ENCODE measurements at regions not wholly inside any gene's neighbourhood (a gene's known extent, or its start where the extent isn't known, plus 50 kb on each side); places are given as distances from the start of the nearest gene placed in this dataset.

DNA sequence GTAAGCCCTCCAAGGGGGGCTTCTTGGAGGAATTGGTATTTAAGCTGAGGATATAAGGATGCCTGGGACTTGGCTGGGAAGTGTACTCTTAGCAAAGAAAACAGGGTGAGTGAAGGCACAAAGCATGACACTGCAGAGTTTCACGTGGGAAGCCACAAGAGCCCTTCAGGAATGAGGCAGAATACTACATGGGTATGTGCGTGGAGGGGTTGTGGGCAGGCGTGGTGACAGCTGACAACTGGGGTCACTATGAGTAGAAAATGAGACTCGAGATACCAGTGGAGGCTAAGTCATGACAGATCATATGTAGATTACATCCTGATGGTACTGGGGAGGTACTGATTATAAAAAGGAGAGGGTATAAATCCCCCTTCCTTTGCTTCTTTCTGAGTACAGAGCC is 78.1 kb upstream of the XYLT1 start:
- Mint-ChIP-seq H3K4me1 (ENCODE audit: low read depth) (no peaks in the 10 kb centered on the region), H3K36me3 (ENCODE audit: low read depth) (no peaks in the 10 kb centered on the region), H3K27me3 (ENCODE audit: insufficient read depth) (peaks cover 2% of the 10 kb centered on the region), H3K27ac (no peak overlapping the region), H3K9me3 (no peaks in the 10 kb centered on the region), H3K4me3 (no peak overlapping the region)
- intact Hi-C loops (cut with micrococcal nuclease), result no loop called here
- DNase-seq (ENCODE audit: low spot score), result no peak

DNA sequence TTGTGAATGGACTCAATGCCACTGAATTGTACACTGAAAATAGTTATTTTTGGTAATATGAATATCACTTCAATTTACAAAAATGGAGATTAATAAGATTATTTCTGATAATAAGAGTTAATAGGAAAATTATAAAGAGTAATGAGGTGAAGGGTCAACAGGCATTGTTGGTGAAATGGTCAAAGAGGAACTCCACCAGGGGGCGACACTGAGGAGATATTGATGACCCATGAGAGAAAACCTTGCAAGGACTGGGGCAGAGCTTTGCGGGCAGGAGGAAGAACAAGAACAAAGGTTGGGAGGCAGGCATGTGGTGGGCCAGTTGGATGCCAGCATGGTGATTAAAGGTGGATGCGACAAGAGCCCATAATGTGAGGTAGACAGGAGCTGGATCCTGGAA is 74.0 kb upstream of the XYLT1 start:
- H3K27ac Mint-ChIP-seq, result no peak overlapping the region
- no peak overlapping the region for H3K4me3 Mint-ChIP-seq
- DNase-seq (ENCODE audit: low spot score), result no peak
- H3K36me3 Mint-ChIP-seq (ENCODE audit: low read depth), result no peaks in the 10 kb centered on the region
- H3K9me3 Mint-ChIP-seq, result no peaks in the 10 kb centered on the region
- intact Hi-C loops (cut with micrococcal nuclease), result no loop called here
- H3K4me1 Mint-ChIP-seq (ENCODE audit: low read depth), result no peaks in the 10 kb centered on the region
- H3K27me3 Mint-ChIP-seq (ENCODE audit: insufficient read depth), result peaks cover 3% of the 10 kb centered on the region

DNA sequence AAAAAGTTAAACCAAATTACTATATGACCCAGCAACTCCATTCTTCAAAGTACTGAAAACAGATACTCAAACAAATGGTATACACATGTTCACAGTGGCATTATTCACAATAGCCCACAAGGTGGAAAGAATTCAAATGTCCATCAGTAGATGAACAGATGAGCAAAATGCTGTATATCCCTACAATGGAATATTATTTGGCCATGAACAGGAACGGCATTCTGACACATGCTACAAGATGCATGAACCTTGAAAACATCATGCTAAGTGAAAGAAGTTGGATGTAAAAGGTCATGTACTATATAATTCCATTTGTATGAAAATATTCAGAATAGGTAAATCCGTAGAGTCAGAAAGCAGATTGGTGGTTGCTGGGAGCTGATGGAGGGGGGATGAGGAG is 73.5 kb upstream of the XYLT1 start:
- H3K4me1 Mint-ChIP-seq (ENCODE audit: low read depth), result no peaks in the 10 kb centered on the region
- H3K27me3 Mint-ChIP-seq (ENCODE audit: insufficient read depth), result peaks cover 4% of the 10 kb centered on the region
- H3K4me3 Mint-ChIP-seq, result no peak overlapping the region
- no peak overlapping the region for H3K27ac Mint-ChIP-seq
- intact Hi-C loops (cut with micrococcal nuclease), result no loop called here
- H3K9me3 Mint-ChIP-seq, result no peaks in the 10 kb centered on the region
- DNase-seq (ENCODE audit: low spot score), result no peak
- H3K36me3 Mint-ChIP-seq (ENCODE audit: low read depth), result no peaks in the 10 kb centered on the region

DNA sequence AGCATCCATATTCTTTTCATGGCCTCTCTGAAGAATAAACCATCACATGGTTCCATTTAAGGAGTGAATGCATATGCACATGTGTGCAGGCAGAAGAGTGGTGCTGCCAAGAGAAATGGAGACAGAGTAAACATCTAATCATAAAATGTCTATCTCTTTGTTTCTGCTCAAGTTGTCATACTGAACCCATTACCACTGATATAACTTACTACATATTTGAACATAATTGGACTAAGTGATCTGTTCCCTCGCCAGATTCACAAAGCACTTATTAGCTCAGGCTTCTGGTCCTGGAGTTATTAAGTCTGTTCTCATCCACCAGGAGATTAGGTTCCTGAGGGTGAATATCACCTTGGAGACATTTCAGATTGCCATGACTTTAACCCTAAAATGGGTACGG is 72.3 kb upstream of the XYLT1 start:
- Mint-ChIP-seq H3K36me3 (ENCODE audit: low read depth) (no peaks in the 10 kb centered on the region), H3K9me3 (no peaks in the 10 kb centered on the region), H3K27ac (no peak overlapping the region), H3K4me3 (no peak overlapping the region), H3K4me1 (ENCODE audit: low read depth) (no peaks in the 10 kb centered on the region), H3K27me3 (ENCODE audit: insufficient read depth) (peaks cover 2% of the 10 kb centered on the region)
- intact Hi-C loops (cut with micrococcal nuclease), result no loop called here
- no peak for DNase-seq (ENCODE audit: low spot score)

DNA sequence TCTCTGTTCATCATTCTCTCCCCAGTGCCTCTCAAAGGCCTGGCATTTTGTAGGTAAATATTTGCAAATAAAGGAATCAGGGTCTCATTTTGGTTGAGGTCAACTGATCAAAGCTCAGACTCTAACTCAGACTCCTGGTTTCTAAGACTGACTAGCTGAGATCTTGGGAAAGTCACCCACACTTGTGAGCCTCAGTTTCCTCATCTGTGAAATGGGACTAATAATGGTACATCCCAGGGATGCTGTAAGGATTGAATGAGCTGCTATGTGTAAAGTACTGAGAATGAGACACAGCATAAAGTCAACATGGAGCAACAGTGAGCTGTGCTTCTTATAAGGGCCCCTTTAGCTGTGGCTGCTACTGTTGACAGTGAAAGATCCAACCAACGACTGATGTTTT is 70.6 kb upstream of the XYLT1 start:
- no peak for DNase-seq (ENCODE audit: low spot score)
- Mint-ChIP-seq H3K9me3 (no peaks in the 10 kb centered on the region), H3K27me3 (ENCODE audit: insufficient read depth) (peaks cover 7% of the 10 kb centered on the region), H3K4me1 (ENCODE audit: low read depth) (no peaks in the 10 kb centered on the region), H3K27ac (no peak overlapping the region), H3K4me3 (no peak overlapping the region), H3K36me3 (ENCODE audit: low read depth) (no peaks in the 10 kb centered on the region)
- intact Hi-C loops (cut with micrococcal nuclease), result no loop called here

DNA sequence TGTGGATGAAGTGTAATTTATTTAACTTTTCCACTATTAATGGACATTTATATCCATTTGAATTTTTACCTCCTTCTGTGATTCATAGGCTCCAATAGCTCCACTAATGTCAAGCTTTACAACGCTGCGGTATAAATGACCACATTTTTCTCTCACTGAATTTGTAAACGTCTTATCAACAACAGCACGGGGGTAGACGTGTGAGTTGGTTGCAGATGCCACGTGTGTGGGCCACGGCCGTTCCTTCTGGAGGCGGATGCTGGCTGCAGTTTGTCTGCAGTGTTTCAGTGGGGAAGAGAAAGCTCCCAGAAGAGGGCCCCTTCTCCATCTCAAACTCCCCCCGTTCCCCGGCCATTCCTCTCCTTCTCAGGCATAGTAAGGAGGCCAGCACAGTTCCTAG is 68.2 kb upstream of the XYLT1 start:
- no peak overlapping the region for H3K4me3 Mint-ChIP-seq
- intact Hi-C loops (cut with micrococcal nuclease), result no loop called here
- H3K27ac Mint-ChIP-seq, result no peak overlapping the region
- H3K4me1 Mint-ChIP-seq (ENCODE audit: low read depth), result no peaks in the 10 kb centered on the region
- no peaks in the 10 kb centered on the region for H3K36me3 Mint-ChIP-seq (ENCODE audit: low read depth)
- H3K9me3 Mint-ChIP-seq, result no peaks in the 10 kb centered on the region
- peaks cover 7% of the 10 kb centered on the region for H3K27me3 Mint-ChIP-seq (ENCODE audit: insufficient read depth)
- DNase-seq (ENCODE audit: low spot score), result no peak

DNA sequence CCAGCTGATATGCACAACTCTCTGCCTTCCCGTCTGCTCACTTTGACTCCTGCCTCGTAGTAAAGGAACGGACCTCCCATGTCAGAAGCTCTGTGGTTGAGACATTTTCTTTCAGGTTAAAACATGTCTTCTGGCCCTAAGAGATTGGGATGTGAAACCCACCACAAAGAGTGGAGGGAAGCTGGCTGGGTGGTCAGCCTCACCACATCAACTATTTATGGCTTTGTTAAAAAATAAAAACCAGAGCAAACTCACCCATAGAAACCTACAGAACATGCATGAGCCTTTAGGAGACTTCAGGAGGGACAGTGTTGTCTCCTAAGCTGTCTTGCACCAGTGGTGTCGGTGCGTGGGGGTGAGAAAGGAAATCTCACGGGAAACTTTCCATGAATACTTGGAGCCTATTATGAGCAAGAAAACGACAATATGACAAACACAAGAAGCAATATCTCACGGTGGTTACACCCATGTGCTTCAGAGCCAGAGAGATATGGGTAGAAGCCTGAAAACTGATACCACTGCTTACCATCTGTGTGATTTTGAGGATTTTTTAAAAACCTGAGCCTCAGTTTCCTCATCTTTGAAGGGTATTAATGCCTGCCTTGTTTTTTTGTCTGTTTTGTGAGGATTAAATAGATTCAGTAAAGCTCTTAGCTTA is 61.7 kb upstream of the XYLT1 start:
- H3K4me3 Mint-ChIP-seq, result no peak overlapping the region
- no peak for DNase-seq (ENCODE audit: low spot score)
- H3K4me1 Mint-ChIP-seq (ENCODE audit: low read depth), result peaks cover 18% of the 10 kb centered on the region
- peaks cover 5% of the 10 kb centered on the region for H3K27me3 Mint-ChIP-seq (ENCODE audit: insufficient read depth)
- no peak overlapping the region for H3K27ac Mint-ChIP-seq
- no peaks in the 10 kb centered on the region for H3K9me3 Mint-ChIP-seq
- H3K36me3 Mint-ChIP-seq (ENCODE audit: low read depth), result no peaks in the 10 kb centered on the region
- intact Hi-C loops (cut with micrococcal nuclease), result no loop called here

DNA sequence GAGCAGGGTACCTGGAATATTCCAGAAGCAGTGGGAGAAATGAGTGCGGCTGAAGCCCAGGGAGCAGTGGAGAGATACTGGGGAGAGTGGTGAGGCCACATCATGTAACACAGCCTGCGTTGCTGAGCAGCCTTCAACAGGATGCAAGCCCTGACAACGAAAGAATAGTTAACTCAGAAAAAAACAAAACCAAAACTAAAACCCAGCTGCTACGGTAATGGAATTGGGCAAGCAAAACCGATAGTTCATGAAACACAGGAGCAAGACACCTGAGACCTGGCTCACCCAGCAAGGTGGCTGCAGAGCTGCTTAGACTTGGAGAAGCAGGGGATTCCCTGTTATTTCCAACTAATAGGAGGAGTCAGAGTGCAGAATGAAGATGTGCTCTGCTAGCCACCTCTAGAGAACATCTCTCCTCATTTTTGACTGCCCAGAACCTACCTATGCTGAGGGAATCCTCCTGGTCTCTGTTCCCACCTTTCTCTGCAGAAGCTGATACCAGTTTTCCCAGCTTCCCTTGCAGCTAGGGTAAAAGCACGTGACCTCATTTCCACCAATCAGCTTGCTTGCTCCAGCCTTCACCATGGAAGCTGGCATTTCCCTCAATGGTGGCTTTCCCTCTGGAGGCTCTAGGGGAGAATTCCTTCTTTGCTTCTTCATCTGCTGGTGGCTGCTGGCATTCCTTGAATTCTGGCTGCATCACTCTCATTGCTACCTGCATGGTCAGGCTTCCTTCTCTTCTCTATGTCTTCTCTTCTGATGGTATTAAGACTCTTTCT is 59.4 kb upstream of the XYLT1 start:
- Mint-ChIP-seq H3K9me3 (no peaks in the 10 kb centered on the region), H3K27me3 (ENCODE audit: insufficient read depth) (peaks cover 2% of the 10 kb centered on the region), H3K27ac (peak overlapping the region; percentile 75), H3K4me3 (peak overlapping the region; percentile 68), H3K36me3 (ENCODE audit: low read depth) (no peaks in the 10 kb centered on the region), H3K4me1 (ENCODE audit: low read depth) (peaks cover 18% of the 10 kb centered on the region)
- intact Hi-C loops (cut with micrococcal nuclease), result no loop called here
- peak; percentile 27 for DNase-seq (ENCODE audit: low spot score)

DNA sequence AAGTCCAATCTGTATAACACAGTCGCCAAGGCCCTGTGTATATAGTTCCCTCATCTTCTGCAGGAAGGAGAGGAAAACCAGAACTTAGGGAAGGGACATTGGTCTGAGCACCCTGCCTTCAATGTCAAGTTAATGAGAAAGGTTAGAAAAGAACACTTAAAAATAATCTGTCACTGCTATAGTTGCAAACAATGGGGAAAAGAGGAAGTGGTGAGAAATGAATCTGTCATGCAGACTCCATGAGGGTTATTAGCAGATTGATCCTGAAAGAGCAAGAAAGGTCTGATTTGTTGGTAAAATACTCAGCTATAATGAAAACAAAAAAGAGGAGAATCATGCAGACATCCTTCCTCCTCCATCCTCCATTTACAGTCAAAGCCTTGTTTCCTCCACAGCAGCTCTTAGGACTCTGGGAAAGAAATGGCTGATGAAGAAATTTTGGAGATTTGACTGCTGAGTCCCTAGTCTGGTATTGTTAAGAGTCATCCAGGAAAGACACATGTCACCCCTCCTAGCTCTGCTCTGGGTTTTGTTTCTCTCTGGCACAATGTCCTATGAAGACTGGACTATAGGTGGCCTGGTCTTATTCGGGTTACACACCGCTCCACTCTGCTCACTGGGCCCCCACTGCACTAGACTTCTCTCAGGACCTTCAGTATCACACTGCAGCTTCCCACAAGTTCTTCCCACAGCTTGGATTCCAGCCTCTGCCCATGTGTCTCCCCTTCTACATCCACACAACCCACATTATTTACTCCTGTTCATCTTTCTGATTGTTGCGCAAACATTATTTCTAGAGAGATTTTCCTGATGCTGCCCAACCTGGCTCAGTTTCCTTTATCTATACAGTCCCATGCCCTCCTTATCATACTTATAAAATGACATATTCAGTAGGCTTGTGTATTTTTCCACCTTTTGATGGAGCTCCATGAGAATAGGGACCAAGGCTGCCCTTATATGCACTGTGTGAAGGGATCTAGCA is 56.5 kb upstream of the XYLT1 start:
- H3K4me1 Mint-ChIP-seq (ENCODE audit: low read depth), result peaks cover 18% of the 10 kb centered on the region
- H3K36me3 Mint-ChIP-seq (ENCODE audit: low read depth), result no peaks in the 10 kb centered on the region
- H3K9me3 Mint-ChIP-seq, result no peaks in the 10 kb centered on the region
- no peak for DNase-seq (ENCODE audit: low spot score)
- no peaks in the 10 kb centered on the region for H3K27me3 Mint-ChIP-seq (ENCODE audit: insufficient read depth)
- H3K27ac Mint-ChIP-seq, result no peak overlapping the region
- H3K4me3 Mint-ChIP-seq, result no peak overlapping the region
- intact Hi-C loops (cut with micrococcal nuclease), result no loop called here

DNA sequence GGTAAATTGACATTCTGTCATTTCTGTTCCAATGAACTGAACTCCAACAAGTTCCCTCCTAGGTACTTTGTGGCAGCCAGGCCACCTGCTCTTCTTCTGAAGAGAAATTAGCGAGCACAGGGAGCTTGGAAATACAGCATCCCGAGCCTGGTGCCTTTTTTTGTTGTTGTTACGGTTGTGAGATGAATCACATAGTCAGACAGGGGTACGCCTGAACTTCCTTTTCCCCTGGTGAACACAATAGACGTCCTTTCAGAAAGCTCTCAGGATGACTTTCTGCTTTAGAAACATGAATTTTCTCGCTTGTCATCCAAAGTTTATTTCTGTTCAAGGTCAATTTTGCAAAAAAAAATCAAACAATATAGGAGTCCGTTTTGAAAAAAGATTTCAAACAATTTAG is 53.9 kb upstream of the XYLT1 start:
- no peak overlapping the region for H3K4me3 Mint-ChIP-seq
- no peaks in the 10 kb centered on the region for H3K9me3 Mint-ChIP-seq
- no peaks in the 10 kb centered on the region for H3K36me3 Mint-ChIP-seq (ENCODE audit: low read depth)
- H3K27me3 Mint-ChIP-seq (ENCODE audit: insufficient read depth), result peaks cover 2% of the 10 kb centered on the region
- peaks cover 8% of the 10 kb centered on the region for H3K4me1 Mint-ChIP-seq (ENCODE audit: low read depth)
- intact Hi-C loops (cut with micrococcal nuclease), result no loop called here
- no peak overlapping the region for H3K27ac Mint-ChIP-seq
- DNase-seq (ENCODE audit: low spot score), result no peak

DNA sequence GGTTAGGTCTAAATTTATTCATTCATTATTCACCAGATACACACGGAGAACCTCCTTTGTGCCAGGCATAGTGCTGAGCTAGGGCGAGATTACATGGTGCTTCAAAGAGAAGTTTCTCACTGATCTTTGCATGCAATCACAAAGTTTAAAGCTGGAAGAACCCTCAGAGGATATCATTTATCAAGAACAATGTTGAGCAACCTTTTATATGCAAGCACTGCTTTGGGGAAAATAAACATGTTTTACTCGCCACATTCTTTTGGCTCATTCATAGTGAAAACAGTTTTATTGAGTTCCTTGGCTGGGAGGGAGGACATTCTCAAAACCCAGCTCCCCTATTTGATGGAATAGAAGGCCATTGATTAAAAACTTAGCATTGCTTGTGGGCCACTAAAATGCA is 49.8 kb upstream of the XYLT1 start:
- Mint-ChIP-seq H3K36me3 (ENCODE audit: low read depth) (no peaks in the 10 kb centered on the region), H3K4me1 (ENCODE audit: low read depth) (no peaks in the 10 kb centered on the region), H3K27ac (no peak overlapping the region), H3K9me3 (no peaks in the 10 kb centered on the region), H3K4me3 (no peak overlapping the region), H3K27me3 (ENCODE audit: insufficient read depth) (peaks cover 18% of the 10 kb centered on the region)
- no peak for DNase-seq (ENCODE audit: low spot score)
- intact Hi-C loops (cut with micrococcal nuclease), result no loop called here

Data from activated T-helper 1 cell treated with anti-CD3 and anti-CD28 coated beads, Interleukin-12 subunit alpha, Interleukin-12 subunit beta, Interleukin-2, Interleukin-4 antibody, amounts not matched to agents 30 ng/mL and 10 ng/mL and 1 ng/mL, durations not matched to agents 14 hours and 24 hours and 36 hours (primary cell).